ENCODE measurements at regions not wholly inside any gene's neighbourhood (a gene's known extent, or its start where the extent isn't known, plus 50 kb on each side); places are given as distances from the start of the nearest gene placed in this dataset.
"Not testable (repeated sequence)": the region's sequence is repeated elsewhere in the genome, so short reads cannot be mapped to it uniquely, and the experiment has no call there.

DNA sequence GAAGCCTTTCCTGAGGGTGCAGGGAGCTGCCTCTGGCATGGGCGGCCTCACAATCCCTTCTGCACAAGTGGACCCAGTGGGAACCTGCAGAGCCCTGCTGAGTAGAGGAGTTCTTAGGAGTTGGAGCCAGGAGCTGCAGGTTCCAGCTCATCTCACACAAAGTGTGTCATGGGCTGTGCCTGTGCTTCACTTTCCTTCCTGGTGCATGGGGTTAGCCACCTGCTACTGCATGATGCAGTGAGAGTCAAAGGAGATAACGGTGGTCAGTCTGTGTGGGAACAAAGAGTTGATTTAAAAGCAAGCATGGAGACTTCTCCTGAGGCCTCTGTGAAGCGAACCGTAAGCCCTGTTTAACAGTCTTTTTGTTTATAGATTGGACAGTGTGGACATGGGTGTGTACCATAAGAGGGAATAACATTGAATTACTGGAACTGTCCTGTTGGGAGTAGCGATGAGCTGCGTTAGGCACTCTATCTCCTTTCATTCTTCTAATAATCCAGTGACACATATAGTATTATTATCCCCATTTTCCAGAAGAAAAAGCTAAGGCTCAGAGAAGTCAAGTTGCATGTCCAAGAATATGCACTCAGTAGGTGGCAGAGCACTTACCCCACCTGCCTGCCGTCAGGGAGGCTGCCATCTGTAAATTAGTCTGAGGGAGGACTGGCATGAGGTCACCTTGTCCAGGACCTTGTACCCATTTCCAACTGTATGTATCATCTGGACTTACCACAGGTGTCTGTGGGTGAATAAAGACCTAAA, 68.7 kb upstream of the PRR23C start:
- DNase-seq (ENCODE audit: low read depth in 2 of 3, low spot score in 2 of 3), result no peak

DNA sequence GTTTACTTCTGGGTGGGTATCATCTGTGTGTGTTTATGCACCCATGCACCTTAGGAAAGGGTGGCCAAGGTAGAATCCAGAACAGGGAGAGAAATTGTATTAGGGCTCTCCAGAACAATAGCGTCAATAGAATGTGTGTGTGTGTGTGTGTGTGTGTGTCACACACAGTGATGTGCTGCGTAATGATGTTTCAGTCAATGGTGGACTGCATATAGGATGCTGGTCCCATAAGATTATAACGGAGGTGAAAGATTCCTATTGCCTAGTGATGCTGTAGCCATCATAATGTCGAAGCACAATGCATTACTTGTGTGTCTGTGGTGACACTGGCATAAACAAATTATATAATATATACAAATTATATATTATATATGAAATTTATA, 69.3 kb upstream of the PRR23C start:
- DNase-seq (ENCODE audit: low read depth in 2 of 3, low spot score in 2 of 3), result no peak

DNA sequence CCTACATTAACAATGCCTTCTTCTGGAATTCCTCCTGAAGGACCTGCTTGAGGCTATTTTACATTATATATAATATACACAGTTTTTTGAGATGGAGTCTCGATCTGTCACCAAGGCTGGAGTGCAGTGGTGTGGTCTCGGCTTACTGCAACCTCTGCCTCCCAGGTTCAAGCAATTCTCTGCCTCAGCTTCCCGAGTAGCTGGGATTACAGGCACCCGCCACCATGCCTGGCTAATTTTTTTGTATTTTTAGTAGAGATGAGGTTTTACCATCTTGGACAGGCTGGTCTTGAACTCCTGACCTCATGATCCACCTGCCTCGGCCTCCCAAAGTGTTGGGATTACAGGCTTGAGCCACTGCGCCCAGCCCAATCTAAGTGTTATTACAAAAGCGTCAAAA, 71.9 kb upstream of the PRR23C start:
- not testable (repeated sequence) for DNase-seq (ENCODE audit: low read depth in 2 of 3, low spot score in 2 of 3)

DNA sequence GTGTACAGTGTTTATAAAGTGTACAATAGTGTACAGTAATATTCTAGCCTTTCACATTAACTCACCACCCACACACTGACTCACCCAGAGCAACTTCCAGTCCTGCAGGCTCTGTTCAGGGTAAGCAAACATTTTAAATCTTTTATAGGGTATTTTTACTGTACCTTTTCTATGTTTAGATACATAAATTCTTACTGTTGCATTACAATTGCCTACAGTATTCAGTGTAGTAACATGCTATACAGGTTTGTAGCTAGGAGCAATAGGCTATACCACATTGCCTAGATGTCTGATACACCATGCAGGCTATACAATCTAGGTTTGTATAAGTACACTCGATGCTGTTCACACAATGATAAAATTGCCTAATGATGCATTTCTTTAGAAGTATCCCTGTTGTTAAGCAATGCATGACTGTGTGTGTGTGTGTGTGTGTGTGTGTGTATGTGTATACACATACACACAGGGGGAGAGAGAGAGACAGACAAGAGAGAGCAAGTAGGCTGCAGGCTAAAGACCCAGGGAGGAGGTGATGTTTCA, 72.5 kb upstream of the PRR23C start:
- DNase-seq (ENCODE audit: low read depth in 2 of 3, low spot score in 2 of 3), result no peak

DNA sequence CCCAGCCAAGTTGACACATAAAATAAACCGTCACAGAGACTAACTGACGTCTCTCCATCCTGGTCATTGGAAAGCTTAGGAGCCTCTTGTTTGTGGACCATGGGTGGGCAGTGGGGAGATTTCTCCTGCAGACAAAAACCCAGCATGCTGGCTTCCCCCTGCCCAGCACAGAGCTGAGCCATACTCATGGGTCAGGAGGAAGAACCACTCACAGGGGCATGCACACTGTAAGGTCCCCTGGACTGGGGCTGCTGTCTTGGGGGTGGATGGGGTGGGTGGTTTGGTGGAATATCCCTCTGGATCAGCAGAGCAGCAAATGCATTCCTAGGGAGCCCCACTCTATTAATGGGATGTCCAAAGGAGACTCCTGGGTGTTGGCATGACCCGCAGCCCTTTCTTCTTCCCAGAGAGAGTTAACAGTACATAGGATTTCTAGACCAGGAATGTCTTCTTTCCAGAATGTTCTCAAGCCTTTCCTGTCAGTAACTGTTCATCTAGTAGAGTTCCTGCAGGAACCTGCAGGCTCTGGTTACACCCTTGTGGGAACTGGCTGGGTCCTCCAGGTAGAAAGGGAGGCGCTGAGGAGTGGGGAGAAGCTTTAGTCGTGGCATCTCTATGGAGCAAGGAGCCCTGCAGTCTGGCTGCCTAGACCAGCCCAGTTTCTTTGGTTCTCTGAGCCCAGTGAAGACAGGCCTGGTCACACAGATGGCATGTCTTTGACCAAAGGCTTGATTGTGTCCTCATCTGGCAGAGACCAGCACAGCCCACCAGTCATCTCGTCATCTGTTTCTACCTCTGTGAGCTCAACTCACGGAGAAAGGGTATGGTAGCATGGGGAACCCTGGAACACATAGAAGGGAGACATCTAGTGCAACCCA, 73.4 kb upstream of the PRR23C start:
- DNase-seq (ENCODE audit: low read depth in 2 of 3, low spot score in 2 of 3), result no peak

DNA sequence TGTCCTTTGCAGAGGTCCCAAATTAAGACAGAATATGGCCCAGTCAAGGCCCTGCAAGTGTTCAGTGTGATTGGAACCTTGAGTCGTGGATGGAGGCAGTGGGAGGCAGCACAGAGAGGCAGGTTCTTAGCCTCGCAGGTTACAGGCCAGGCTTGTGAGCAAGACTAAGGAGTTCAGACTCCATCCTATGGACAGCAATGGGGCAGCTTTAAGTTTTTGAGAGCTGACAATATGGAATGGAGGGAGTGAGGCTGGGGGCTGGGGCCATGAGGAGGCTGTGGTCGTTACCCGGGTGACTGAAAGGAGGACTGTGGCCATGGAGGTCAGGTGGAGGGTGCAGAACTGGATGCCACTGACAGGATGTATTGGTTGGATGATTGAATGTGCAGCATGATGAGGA, 74.1 kb upstream of the PRR23C start:
- no peak for DNase-seq (ENCODE audit: low read depth in 2 of 3, low spot score in 2 of 3)

DNA sequence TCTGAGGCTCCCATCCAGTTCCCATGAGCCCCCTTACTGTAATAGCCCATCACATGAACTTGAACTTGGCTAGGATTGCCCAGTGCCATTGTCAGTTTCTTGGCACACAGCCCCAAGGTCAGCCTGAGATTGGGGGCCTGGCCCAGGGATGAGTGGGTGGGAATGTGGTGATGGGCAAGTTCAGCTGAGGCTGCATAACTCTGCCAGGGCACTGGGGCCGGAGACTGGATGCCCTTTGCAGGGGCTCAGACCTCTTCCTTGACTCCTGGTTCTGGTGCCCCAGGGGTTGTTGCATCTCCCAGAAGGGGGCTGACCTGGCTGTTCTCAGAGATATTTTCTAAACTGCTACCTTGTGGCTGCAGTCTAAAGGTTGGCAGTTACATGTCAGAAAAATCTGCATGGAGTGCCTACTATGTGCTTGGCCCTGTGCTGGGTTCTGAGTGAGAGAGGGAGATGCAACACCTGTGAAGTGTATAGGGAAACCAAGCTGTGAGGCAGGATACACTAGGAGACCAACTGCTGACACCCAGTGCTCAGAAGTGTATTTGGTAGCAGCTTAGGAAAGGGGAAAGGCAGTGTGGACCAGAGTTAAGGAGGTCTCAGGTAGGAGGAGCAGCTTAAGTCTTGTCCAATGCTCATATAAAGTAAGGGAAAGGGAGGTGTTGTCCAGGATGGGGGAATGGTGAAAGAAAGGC, 74.8 kb upstream of the PRR23C start:
- DNase-seq (ENCODE audit: low read depth in 2 of 3, low spot score in 2 of 3), result no peak

DNA sequence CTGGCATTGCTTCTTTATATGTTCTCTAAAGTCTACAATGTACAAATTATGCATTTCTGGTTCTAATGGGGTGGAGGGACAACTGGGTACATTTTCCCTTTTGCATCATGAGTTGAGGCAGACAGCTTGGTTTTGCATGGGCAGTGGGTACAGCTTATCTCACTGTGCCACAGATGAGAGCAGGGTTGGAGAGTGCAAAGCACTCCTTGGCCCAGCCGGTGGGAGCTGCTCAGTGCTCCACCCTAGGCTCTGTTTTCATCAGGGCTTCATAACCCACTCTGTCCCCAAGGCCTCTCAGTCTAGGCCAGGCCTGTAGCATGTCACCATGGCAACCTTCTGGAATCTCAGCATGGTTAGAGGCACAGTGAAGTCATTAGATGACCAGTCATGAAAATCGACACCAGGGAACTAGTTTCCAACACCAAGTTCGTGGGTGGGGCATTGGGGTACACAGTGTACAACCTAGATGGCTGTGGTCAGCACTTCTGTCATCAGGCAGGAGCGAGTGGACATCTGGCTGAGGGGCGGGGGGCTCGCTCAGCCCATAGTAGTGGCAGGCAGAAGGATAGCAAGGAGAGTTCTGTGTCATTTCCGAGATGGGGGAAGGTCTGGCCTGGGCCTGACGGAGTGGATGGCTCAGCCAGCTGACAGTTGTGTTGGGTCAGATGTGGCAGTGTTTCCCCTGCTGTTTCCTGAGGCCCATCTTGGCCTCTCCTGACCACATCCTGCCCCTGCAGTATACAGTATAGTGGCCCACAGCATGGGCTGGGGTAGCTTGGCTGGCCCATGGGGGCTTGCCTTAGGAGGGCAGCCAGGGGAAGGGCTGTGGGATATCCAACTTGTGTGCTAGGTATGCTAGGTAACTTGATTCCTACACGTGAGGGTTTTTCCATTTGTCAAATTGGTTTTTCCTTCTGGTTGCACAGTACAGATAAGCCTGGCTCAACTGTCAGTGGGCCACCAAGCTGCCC, 75.7 kb upstream of the PRR23C start:
- peak in 1 of 3 donors; percentile 49 for DNase-seq (ENCODE audit: low read depth in 2 of 3, low spot score in 2 of 3)

DNA sequence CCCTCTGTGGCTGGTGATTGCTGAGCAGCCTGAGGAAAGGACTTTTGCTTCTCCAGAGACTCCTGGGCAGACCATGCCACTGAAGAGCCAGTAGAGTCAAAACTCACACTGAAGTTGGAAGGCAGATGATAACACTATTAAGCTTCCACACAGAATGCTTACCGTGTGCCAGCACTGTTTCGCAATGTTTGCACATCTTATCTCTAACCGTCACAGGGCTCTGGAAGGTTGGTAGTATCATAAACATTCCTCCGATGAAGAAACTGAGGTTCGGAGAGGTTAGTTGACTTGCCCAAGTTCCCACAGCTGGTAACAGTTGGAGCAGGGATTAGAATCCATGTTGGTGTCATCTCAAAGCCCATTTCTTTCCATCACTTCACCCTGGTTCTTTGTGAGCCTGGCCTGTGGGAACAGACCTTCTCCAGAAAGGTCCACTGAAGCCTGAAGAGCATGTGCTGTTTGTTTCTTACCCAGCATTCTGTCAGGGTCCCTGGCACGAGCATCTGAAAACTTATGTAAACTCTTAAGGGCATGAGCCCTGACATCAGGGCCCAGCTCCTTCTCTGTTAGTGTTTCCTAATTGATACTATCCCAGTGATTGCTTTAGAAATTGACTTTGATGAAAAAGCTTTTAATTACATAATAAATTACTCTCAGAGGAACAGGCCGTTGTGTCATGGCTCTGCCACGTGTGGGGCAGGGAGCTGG, 77.0 kb upstream of the PRR23C start:
- no peak for DNase-seq (ENCODE audit: low read depth in 2 of 3, low spot score in 2 of 3)

DNA sequence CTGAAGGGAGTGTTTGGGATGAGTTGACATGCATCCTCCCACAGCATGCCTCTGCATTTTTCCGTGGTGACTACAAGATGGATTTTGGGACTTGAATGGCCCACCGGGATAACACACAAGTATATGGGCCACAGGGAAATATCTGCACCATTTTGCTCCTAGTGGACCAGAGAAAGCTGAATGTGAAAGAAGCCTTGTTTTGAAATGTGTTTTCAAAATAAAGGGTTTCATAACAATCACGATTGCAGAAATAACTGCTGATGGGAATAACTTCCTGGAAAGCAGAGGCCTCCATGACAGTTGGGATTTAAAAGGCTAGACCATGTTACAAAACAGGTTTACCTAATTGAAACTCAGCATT, 77.5 kb upstream of the PRR23C start:
- DNase-seq (ENCODE audit: low read depth in 2 of 3, low spot score in 2 of 3), result no peak

DNA sequence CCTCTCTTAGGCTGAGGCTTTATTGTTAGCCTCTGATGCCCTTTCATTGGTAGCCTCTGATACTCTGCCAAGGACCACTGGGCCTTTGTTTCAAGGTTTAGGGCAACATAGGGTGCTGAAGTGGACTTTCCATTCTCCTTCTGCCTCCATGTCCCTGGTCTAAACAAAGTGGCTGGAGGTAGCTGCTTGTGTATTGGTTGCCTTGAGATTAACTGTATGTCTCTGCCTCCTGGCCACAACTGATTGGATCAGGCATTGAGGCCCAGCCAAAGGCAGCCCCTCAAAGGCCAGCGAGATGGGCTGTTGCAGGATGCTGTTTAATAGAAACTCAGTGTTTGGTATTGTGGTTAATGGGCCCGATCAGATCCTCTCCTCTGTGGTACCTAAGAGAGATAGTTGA, 77.9 kb upstream of the PRR23C start:
- no peak for DNase-seq (ENCODE audit: low read depth in 2 of 3, low spot score in 2 of 3)

DNA sequence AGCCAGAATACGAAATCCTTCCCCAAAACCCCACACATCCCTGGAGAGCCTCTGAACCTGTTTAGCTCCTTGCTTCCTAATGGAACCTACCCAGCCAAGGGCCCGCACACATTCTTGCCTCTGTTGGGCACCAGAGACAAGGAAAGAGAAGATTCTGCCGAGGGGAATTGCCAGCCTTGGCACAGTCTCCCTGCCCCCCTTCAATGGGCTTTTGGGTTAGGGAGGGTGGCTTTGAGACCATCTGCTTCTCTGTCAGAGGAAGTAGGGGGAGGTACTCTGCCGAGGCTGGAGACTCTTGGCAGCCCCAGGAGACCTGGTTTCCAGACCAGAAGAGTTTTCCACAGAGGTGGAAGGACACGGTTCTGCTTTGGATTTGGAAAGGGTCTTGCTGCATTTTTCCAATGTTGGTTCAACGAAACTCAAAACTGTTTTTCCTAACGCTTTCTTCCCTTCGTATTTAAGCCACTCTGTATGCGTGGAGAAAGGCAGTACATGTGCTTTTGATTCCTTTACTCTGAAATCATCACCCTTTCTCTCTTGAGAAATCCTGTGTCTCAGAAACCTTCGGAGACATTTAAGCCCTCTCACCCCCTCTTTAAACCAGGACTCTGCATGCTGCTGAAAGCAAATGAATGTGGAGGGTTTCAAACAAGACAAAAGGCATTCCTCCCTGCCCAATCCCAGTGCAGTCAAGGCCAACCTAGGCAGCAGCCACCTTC, 78.8 kb upstream of the PRR23C start:
- peak in 1 of 3 donors; percentile 18 for DNase-seq (ENCODE audit: low read depth in 2 of 3, low spot score in 2 of 3)

DNA sequence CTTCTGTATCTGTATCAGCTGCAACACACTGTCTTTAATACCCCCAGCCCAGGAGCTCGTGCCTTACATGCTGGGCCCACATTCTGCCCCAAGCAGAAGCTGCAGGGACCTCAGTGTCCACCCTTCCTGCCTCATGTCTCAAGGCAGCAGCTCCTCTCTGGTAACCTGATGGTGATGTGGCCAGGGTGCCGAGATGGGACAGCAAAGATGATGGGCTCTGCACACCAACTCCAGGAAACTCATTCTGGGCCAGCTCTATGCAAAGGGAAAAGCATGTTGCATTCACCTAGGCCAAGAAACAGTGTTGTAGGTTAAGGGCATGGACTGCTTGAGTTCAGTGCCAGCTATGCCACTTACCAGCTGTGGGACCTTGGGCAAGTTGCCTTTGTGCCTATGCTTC, 79.5 kb upstream of the PRR23C start:
- DNase-seq (ENCODE audit: low read depth in 2 of 3, low spot score in 2 of 3), result no peak

DNA sequence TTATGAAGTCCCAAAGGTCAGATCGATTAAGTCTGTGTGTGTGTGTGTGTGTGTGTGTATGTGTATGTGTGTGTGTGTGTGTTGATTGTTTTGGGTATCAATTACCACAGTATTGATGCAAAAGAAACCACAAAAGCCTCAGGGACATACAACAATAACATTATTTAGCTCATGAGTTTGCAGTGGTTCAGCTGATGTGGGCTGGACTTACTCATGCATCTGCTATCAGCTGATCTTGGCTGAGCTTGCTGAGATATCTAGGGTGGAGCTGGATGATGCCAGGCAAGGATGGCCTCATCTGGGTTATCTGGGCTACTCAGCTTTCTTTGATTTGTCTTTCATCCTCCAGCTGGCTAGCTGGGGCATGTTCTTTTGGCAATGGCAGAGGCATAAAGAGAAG, 82.4 kb upstream of the PRR23C start:
- DNase-seq (ENCODE audit: low read depth in 2 of 3, low spot score in 2 of 3), result peak in 1 of 3 donors; percentile 15

DNA sequence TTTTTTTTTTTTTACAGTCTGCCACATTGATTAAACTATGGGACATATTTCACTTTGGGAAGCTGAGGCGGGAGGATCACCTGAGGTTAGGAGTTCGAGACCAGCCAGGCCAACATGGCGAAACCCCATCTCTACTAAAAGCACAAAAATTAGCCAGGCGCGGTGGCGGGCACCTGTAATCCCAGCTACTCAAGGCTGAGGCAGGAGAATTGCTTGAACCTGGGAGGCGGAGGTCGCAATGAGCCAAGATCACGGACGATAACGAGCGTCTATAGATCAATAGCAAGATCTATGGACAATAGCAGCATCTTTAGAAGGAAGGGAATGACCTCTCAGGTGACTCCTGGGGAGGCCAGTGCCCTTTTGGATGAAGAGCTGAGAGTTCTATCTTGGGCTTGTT, 82.9 kb upstream of the PRR23C start:
- DNase-seq (ENCODE audit: low read depth in 2 of 3, low spot score in 2 of 3), result not testable (repeated sequence)

DNA sequence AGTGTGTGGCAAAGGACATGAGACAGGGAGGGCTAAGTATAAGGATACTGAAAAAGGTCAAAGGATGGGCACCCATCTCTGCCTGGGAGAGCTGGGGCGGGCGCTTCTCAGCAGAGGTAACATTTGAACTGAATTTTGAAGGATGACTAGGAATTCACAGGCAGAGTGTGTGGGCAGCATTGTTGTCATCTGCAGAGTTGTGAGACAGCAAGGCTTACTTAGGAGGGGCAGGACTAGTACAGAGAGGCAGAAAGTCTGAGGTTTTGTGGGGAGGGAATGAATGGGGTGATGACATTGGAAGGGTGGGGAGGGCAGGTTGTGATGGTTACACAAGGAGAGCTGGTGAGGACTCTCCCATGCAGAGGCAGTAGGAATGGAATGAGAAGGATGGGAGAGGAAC, 84.1 kb upstream of the PRR23C start:
- no peak for DNase-seq (ENCODE audit: low read depth in 2 of 3, low spot score in 2 of 3)

DNA sequence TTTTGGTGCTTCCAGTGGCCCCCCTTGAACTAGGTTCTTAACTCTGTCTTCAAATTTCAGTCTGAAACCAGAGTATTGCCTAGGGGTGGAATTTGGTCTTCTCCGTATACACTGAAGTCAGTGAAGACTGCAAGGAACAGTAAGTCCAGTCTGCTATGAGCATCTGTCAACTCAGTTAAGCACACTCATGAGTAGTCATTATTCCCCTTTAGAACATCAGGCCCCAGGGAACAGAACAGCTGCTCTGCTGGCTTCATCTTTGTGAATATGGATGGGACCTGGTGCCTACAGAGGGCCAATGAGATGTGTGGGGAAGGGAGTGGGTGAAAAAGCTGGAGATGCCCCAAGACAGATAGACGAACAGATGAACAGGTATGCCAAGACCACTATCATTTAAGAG, 85.2 kb upstream of the PRR23C start:
- no peak for DNase-seq (ENCODE audit: low read depth in 2 of 3, low spot score in 2 of 3)

DNA sequence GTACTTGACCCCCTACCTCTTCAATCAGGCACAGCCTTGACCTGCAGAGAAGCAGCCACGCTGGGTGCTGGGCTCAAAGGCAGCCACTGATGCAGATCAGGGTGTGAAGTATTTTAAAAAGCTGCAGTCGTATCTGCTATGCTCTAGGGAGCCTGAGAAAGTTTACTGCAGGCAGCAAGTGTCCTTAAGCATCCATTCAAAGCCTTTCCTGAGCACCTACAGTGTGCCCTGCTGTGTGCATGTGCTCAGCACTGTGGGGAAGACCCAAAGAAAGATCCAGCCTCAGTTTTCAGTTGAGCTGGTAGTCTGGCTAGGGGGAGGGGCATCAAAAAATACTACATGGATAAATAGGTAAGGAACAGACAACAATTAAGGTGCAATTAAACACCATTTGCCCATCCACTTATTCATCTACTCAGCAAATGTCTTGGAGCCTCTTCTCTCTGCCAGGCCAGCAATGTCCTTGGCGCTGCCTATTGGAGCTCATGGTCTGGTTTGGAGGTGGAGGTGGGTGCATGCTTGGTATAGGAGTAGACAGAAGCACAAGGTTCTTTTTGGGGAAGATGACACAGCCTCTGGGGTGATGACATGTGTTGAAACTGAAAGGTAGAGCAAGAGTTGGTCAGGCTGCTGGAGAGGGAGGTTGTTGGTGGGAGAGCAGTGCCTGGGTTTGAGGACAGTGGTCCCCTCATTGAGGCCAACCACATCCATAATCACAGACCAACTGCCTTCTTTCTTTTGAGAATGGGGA, 85.9 kb upstream of the PRR23C start:
- DNase-seq (ENCODE audit: low read depth in 2 of 3, low spot score in 2 of 3), result no peak
